CD4-positive, alpha-beta T cell treated with Interleukin-6 for 4 hours (primary cell): ENCODE measurements at regions not wholly inside any gene's neighbourhood (a gene's known extent, or its start where the extent isn't known, plus 50 kb on each side); places are given as distances from the start of the nearest gene placed in this dataset.
A peak's percentile ranks its signal among the peaks of the same experiment; 100 is the strongest.
"Not testable (repeated sequence)": the region's sequence is repeated elsewhere in the genome, so short reads cannot be mapped to it uniquely, and the experiment has no call there.

Experiments used
- DNase-seq: peaks from one replicate; pipeline ENCODE4 v3.0.0-alpha.2; 2020; ENCODE audit warnings: mixed read lengths

GRCh38 chr15:87722941-87723691, 533.4 kb downstream of the NTRK3 start:
- DNase-seq, result no peak

- DNase-seq, result no peak
These were observed 536.3 kb downstream of the NTRK3 start for GRCh38 chr15:87720235-87720634.

GRCh38 chr15:87716422-87716821, 540.1 kb downstream of the NTRK3 start:
- no peak for DNase-seq

- no peak for DNase-seq
These were observed 541.3 kb downstream of the NTRK3 start for GRCh38 chr15:87715252-87715651.

- no peak for DNase-seq
These were observed 543.1 kb downstream of the NTRK3 start for GRCh38 chr15:87713475-87713879.

- no peak for DNase-seq
These were observed 544.3 kb downstream of the NTRK3 start for GRCh38 chr15:87712211-87712610.

- no peak for DNase-seq
These were observed 545.5 kb downstream of the NTRK3 start for GRCh38 chr15:87711026-87711425.

- no peak for DNase-seq
These were observed 546.1 kb downstream of the NTRK3 start for GRCh38 chr15:87710406-87710805.

- no peak for DNase-seq
These were observed 548.9 kb downstream of the NTRK3 start for GRCh38 chr15:87707566-87708130.

- DNase-seq, result no peak
These were observed 549.5 kb downstream of the NTRK3 start for GRCh38 chr15:87707071-87707470.

GRCh38 chr15:87706001-87706400, 550.5 kb downstream of the NTRK3 start:
- no peak for DNase-seq

- DNase-seq, result no peak
These were observed 552.3 kb downstream of the NTRK3 start for GRCh38 chr15:87704276-87704675.

GRCh38 chr15:87703327-87704111, 553.0 kb downstream of the NTRK3 start:
- no peak for DNase-seq

GRCh38 chr15:87702270-87702669, 554.3 kb downstream of the NTRK3 start:
- DNase-seq, result no peak

- not testable (repeated sequence) for DNase-seq
These were observed 558.1 kb downstream of the NTRK3 start for GRCh38 chr15:87698467-87698866.

GRCh38 chr15:87689716-87690115, 566.8 kb downstream of the NTRK3 start:
- DNase-seq, result no peak

GRCh38 chr15:87687523-87687870, 569.0 kb downstream of the NTRK3 start:
- DNase-seq, result no peak

- DNase-seq, result no peak
These were observed 569.6 kb downstream of the NTRK3 start for GRCh38 chr15:87686841-87687522.

- no peak for DNase-seq
These were observed 570.2 kb downstream of the NTRK3 start for GRCh38 chr15:87686339-87686738.

- DNase-seq, result no peak
These were observed 574.0 kb downstream of the NTRK3 start for GRCh38 chr15:87682527-87682926.

GRCh38 chr15:87681104-87681503, 575.4 kb downstream of the NTRK3 start:
- DNase-seq, result peak; percentile 7

- no peak for DNase-seq
These were observed 576.3 kb downstream of the NTRK3 start for GRCh38 chr15:87680208-87680607.

- DNase-seq, result no peak
These were observed 581.3 kb downstream of the NTRK3 start for GRCh38 chr15:87675271-87675670.
